Pancreas (tissue), 10 donors: ENCODE measurements at regions not wholly inside any gene's neighbourhood (a gene's known extent, or its start where the extent isn't known, plus 50 kb on each side); places are given as distances from the start of the nearest gene placed in this dataset.

ENCODE experiments used
- ATAC-seq, 4 donors: fragments of 200-7000 bp; cut with Tn5 transposase; one replicate each; pipeline versions ENCODE4 v1.8.0 to v1.9.1; 2020; ENCODE audit warnings: mild to moderate bottlenecking in 4 of 4, moderate library complexity in 4 of 4
- DNase-seq, 6 donors: peaks; one replicate each; pipeline ENCODE4 v3.0.0-alpha.2; 2020
- FAIRE-seq: peaks from 2 replicates; lab custom pipeline; 2012; peaks lifted over from hg19 to GRCh38; lab: Jason Lieb, UNC
- H3K27ac ChIP-seq, 4 donors: fragments of 200-600 bp; sonication (generic); 1 replicate in 3 of 4; 2 replicates in 1 of 4; pipeline versions ENCODE4 v1.5.0 to v1.8.0; 2020
- H3K27me3 ChIP-seq, 4 donors: fragments of 200-600 bp; one replicate each; pipeline ENCODE4 v1.8.0; 2021
- H3K36me3 ChIP-seq, 3 donors: fragments of 200-600 bp; sonication (generic) in 1 of 3; one replicate each; pipeline versions ENCODE4 v1.5.0 to v1.8.0; 2020 to 2021
- H3K4me1 ChIP-seq, 3 donors: fragments of 200-600 bp; one replicate each; pipeline ENCODE4 v1.8.0; 2021
- H3K4me3 ChIP-seq, 4 donors: fragments of 200-600 bp; sonication (generic) in 2 of 4; one replicate each; pipeline versions ENCODE4 v1.5.0 to v1.8.0; 2020 to 2021
- H3K9me3 ChIP-seq, 4 donors: fragments of 200-600 bp; one replicate each; pipeline ENCODE4 v1.8.0; 2021
- CTCF ChIP-seq, 4 donors: fragments of 200-600 bp; sonication (generic) in 3 of 4; IDR thresholded peaks; one replicate each; pipeline versions ENCODE4 v1.5.0 to v1.8.0; 2021; ENCODE audit warnings: antibody characterized with exemption in 4 of 4
- WGBS, 2 donors: extraction: QIAGEN DNeasy Blood & Tissue Kit; methylation state at CpG; one replicate each; pipeline ENCODE4 v1.1.7; 2013; 5-methylcytosine and 5-hydroxymethylcytosine counted together
- intact Hi-C, 3 donors: fragments of 100-400 bp; cut with DNase I; formaldehyde crosslinking; loops; one replicate each; pipeline versions ENCODE4 v1.11.1 to v1.14.2; 2022
- donor health status: healthy with polysubstance abuse.
- donor health status: DM: no; HTN: no; CAD: no; lungs with moderate emphysema.
- donor health status: DM: no; HTN: no; CAD: no.
- donor health status: control.
- donor health status: control.
- donor health status: Bipolar disorder and iron deficiency.
- donor health status: DM: yes; HTN: yes; CAD: no.
- donor health status: DM: no; HTN: no; CAD: no.
- donor health status: DM: no; HTN: no; CAD: no.
- donor health status: DM: yes; HTN: yes; CAD: no.

- Histone ChIP-seq H3K36me3 (no peaks in the 10 kb centered on the region), H3K4me3 (no peak overlapping the region), H3K27ac (no peak overlapping the region), H3K27me3 (no peaks in the 10 kb centered on the region), H3K4me1 (no peaks in the 10 kb centered on the region), H3K9me3 (no peaks in the 10 kb centered on the region)
- intact Hi-C loops = no loop called here
- no peak for ATAC-seq
- no peak for TF ChIP-seq CTCF (IDR thresholded peaks at IDR 0.05)
- FAIRE-seq = no peak
- 68 to 72% methylated on average over 4 of the region's 4 CpGs for WGBS, 2 donors
- no peak for DNase-seq
These were observed 346.3 kb downstream of the FBXW7 start for GRCh38 chr4:152189451-152190179.

- Histone ChIP-seq H3K9me3 (no peaks in the 10 kb centered on the region), H3K4me3 (no peak overlapping the region), H3K27me3 (no peaks in the 10 kb centered on the region), H3K27ac (no peak overlapping the region), H3K4me1 (no peaks in the 10 kb centered on the region), H3K36me3 (no peaks in the 10 kb centered on the region)
- DNase-seq (no peak), ATAC-seq (no peak), FAIRE-seq (no peak)
- intact Hi-C loops = no loop called here
- WGBS, 2 donors = 75 to 80% methylated on average over 4 of the region's 4 CpGs
- no peak for TF ChIP-seq CTCF (IDR thresholded peaks at IDR 0.05)
These were observed 347.1 kb downstream of the FBXW7 start for GRCh38 chr4:152188801-152189200.

- H3K4me3 ChIP-seq = no peak overlapping the region
- H3K27me3 ChIP-seq = no peaks in the 10 kb centered on the region
- no peak for ATAC-seq
- H3K36me3 ChIP-seq = no peaks in the 10 kb centered on the region
- intact Hi-C loops = no loop called here
- 64 to 69% methylated on average over 3 of the region's 3 CpGs for WGBS, 2 donors
- H3K4me1 ChIP-seq = no peaks in the 10 kb centered on the region
- no peak for TF ChIP-seq CTCF (IDR thresholded peaks at IDR 0.05)
- no peak for FAIRE-seq
- no peaks in the 10 kb centered on the region for H3K9me3 ChIP-seq
- H3K27ac ChIP-seq = no peak overlapping the region
- DNase-seq = no peak
These were observed 348.2 kb downstream of the FBXW7 start for GRCh38 chr4:152187693-152188092.

GRCh38 chr4:152185786-152186550, 349.9 kb downstream of the FBXW7 start:
- Histone ChIP-seq H3K27me3 (no peaks in the 10 kb centered on the region), H3K4me1 (no peaks in the 10 kb centered on the region), H3K27ac (no peak overlapping the region), H3K9me3 (no peaks in the 10 kb centered on the region), H3K36me3 (no peaks in the 10 kb centered on the region), H3K4me3 (no peak overlapping the region)
- FAIRE-seq (no peak), DNase-seq (no peak), ATAC-seq (no peak)
- WGBS, 2 donors = 63 to 70% methylated on average over 8 of the region's 8 CpGs
- intact Hi-C loops = no loop called here
- no peak for TF ChIP-seq CTCF (IDR thresholded peaks at IDR 0.05)

- no peak for ATAC-seq
- Histone ChIP-seq H3K4me3 (no peak overlapping the region), H3K27me3 (no peaks in the 10 kb centered on the region), H3K9me3 (no peaks in the 10 kb centered on the region), H3K27ac (no peak overlapping the region), H3K36me3 (no peaks in the 10 kb centered on the region), H3K4me1 (no peaks in the 10 kb centered on the region)
- TF ChIP-seq CTCF (IDR thresholded peaks at IDR 0.05) = no peak
- WGBS, 2 donors = 80 to 85% methylated on average over 7 of the region's 7 CpGs
- intact Hi-C loops = no loop called here
- DNase-seq = no peak
- no peak for FAIRE-seq
These were observed 354.7 kb downstream of the FBXW7 start for GRCh38 chr4:152181150-152181549.
